Bronchial epithelial cell (primary cell): ENCODE measurements at regions not wholly inside any gene's neighbourhood (a gene's known extent, or its start where the extent isn't known, plus 50 kb on each side); places are given as distances from the start of the nearest gene placed in this dataset.

Source experiments
- DNase-seq: peaks from one replicate; pipeline ENCODE4 v3.0.0-alpha.2; 2010; ENCODE audit warnings: low read depth
- FAIRE-seq: peaks from 2 replicates; lab custom pipeline; 2011; peaks lifted over from hg19 to GRCh38; lab: Jason Lieb, UNC
- H3K27me3 ChIP-seq: 2 replicates; pipeline ENCODE4 v1.5.1; 2011; ENCODE audit warnings: low read length; ENCODE audit not compliant: control insufficient read depth, insufficient read depth
- H3K36me3 ChIP-seq: 2 replicates; pipeline ENCODE4 v1.5.1; 2011; ENCODE audit warnings: low read length; ENCODE audit not compliant: control insufficient read depth, insufficient read depth
- H3K4me3 ChIP-seq: 2 replicates; pipeline ENCODE4 v1.5.1; 2011; ENCODE audit warnings: mild to moderate bottlenecking, low read depth, low read length, control low read depth
- TF ChIP-seq, protein P1 (sequence below): IDR thresholded peaks from 2 replicates; pipeline ENCODE4 v1.5.1; 2011; ENCODE audit warnings: mild to moderate bottlenecking, moderate library complexity, low read length, control low read depth, inconsistent platforms; ENCODE audit not compliant: insufficient read depth, severe bottlenecking

DNA sequence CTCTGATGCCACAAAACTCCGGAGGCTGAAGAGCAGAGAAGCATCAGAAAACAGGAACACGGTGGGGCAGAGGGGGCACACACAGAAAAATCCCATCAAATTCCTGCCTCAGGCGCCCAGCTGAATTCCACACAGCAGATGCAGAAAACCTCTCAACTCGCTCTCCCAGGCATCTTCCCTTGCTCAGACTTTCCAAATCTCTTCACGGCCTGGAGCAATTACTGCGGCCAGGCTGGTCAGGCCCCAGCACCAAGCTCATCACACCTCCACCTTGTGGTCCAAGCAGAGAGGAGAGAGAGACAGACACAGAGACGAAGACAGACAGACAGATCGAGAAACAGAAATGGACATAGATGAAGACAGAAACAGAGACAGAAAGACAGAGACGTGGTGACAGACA lies 89.0 kb downstream of the NCOR2 start:
- Histone ChIP-seq H3K27me3 (no peaks in the 10 kb centered on the region), H3K4me3 (no peak overlapping the region), H3K36me3 (peaks cover 26% of the 10 kb centered on the region)
- no peak for DNase-seq
- FAIRE-seq = no peak
- TF ChIP-seq, protein P1, sequence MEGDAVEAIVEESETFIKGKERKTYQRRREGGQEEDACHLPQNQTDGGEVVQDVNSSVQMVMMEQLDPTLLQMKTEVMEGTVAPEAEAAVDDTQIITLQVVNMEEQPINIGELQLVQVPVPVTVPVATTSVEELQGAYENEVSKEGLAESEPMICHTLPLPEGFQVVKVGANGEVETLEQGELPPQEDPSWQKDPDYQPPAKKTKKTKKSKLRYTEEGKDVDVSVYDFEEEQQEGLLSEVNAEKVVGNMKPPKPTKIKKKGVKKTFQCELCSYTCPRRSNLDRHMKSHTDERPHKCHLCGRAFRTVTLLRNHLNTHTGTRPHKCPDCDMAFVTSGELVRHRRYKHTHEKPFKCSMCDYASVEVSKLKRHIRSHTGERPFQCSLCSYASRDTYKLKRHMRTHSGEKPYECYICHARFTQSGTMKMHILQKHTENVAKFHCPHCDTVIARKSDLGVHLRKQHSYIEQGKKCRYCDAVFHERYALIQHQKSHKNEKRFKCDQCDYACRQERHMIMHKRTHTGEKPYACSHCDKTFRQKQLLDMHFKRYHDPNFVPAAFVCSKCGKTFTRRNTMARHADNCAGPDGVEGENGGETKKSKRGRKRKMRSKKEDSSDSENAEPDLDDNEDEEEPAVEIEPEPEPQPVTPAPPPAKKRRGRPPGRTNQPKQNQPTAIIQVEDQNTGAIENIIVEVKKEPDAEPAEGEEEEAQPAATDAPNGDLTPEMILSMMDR = no peak

DNA sequence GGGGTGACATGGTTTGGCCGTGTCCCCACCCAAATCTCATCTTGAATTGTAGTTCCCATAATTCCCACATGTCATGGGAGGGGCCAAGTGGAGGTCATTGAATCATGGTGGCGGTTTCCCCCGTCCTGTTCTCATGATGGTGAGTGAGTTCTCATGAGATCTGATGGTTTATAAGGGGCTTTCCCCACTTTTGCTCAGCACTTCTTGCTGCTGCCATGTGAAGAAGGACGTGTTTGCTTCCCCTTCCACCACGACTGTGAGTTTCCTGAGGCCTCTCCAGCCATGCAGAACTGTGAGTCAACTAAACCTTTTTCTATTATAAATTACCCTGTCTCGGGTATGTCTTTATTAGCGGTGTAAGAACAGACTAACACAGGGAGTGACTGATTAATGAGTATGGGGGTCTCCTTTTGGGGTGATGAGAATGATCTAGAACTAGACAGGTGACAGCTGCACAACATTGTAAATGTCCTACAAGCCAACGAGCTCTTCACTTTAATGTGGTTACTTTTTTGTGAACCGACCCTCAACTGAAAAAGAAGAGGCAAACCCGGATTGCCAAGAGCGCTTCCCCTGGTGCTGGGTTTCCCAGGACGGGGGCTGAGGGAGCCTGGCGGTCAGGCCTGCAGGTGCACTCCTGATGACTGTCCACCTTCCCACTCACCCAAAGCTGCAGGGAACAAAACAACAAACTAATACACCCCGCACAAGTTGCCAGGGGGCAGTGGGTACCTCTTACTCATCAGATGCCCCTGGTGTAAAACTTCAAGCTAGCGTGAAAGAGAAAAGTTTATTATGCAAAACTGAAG lies 90.1 kb downstream of the NCOR2 start:
- H3K36me3 ChIP-seq = peaks cover 26% of the 10 kb centered on the region
- no peaks in the 10 kb centered on the region for H3K27me3 ChIP-seq
- TF ChIP-seq, protein P1 = no peak
- DNase-seq (no peak), FAIRE-seq (no peak)
- no peak overlapping the region for H3K4me3 ChIP-seq

DNA sequence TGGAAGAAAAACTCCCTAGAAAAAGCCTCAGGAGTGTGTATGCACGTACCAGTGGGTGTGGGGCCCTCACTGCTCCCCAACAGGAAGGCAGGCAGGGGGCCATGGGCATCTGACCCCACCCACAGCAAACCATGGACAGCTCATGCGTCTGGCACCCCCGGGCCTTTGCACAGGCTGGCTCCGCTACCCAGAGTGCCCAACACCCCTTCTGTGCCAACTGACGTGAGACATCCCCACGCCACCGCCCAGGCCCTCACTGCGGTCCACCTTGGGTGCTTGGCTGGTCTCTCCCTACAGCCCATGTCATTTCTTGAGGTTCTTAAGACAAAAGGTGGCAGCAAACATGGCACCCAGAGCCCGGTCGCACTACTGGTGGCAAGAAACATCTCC lies 91.4 kb downstream of the NCOR2 start:
- DNase-seq (no peak), FAIRE-seq (no peak)
- TF ChIP-seq, protein P1 = no peak
- H3K36me3 ChIP-seq = peaks cover 27% of the 10 kb centered on the region
- H3K27me3 ChIP-seq = no peaks in the 10 kb centered on the region
- no peak overlapping the region for H3K4me3 ChIP-seq

DNA sequence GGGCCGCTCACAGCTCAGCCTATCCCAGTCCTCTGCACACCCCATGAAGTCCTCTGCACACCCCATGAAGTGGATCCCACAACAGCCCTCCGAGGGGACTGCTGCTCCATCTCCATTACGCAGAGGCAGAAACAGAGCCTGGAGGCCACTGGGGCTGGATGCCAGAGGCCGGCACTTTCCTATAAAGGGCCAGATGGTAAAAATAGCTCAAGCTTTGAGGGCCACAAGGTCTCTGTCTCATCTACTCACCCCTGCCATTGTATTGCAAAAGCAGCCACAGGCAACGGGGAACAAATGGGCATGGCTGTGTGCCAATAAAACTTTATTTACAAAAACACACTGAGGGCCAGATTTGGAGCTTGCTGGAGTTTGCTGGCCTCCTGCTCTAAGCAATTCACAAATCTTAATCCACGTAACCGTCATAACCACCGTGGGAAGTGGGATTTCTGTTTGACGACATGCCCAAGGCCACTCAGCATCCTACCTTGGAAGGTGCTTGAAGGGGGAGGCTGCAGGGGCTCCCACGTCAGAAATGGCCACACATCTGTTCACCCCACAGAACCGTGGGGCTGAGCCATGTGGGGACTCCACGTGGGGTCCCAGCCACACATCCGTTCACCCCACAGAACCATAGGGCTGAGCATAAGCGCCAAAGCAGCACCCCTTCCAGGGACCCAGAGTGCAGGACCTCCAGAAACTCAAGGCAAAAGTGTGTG lies 92.0 kb downstream of the NCOR2 start:
- TF ChIP-seq, protein P1 = no peak
- no peak overlapping the region for H3K4me3 ChIP-seq
- FAIRE-seq = no peak
- peaks cover 31% of the 10 kb centered on the region for H3K36me3 ChIP-seq
- no peak for DNase-seq
- no peaks in the 10 kb centered on the region for H3K27me3 ChIP-seq

DNA sequence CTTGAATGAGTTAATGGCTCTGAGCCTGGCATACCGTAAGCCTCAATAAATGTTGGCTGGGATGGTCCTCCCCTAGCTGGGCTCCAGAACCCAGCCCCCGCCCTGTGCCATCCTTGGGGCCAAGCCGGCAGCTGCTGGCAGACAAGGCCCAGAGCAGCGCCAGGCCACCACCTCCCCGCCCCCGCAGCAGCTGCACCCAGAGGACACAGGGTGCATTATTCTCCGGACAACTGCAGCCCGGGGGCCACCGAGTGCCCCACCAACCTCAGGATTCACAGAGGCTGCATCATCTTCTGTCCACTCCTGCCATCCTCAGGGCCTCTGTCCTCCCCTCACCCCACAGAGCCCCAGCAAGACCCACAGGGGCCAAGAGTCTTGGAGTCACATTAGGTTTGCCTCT lies 92.7 kb downstream of the NCOR2 start:
- H3K27me3 ChIP-seq = no peaks in the 10 kb centered on the region
- TF ChIP-seq, protein P1 = no peak
- DNase-seq (no peak), FAIRE-seq (no peak)
- peaks cover 30% of the 10 kb centered on the region for H3K36me3 ChIP-seq
- no peak overlapping the region for H3K4me3 ChIP-seq
